GM18507 (cell line): ENCODE measurements at regions not wholly inside any gene's neighbourhood (a gene's known extent, or its start where the extent isn't known, plus 50 kb on each side); places are given as distances from the start of the nearest gene placed in this dataset.
A peak's percentile ranks its signal among the peaks of the same experiment; 100 is the strongest.
"Not testable (repeated sequence)": the region's sequence is repeated elsewhere in the genome, so short reads cannot be mapped to it uniquely, and the experiment has no call there.

Experiments used
- DNase-seq: peaks from one replicate; pipeline ENCODE4 v3.0.0; 2011; ENCODE audit warnings: low read depth; ENCODE audit not compliant: insufficient read length; ENCODE audit errors: extremely low spot score
- FAIRE-seq: peaks from 2 replicates; lab custom pipeline; 2011; peaks lifted over from hg19 to GRCh38; lab: Jason Lieb, UNC

- FAIRE-seq: no peak
- no peak for DNase-seq
Measured at GRCh38 chr18:9003406-9004100, 98.9 kb upstream of the NDUFV2 start.

GRCh38 chr18:9004308-9004707 is 98.2 kb upstream of the NDUFV2 start:
- FAIRE-seq: not testable (repeated sequence)

GRCh38 chr18:9007700-9008099 is 94.8 kb upstream of the NDUFV2 start:
- FAIRE-seq, DNase-seq: not testable (repeated sequence)

More at GRCh38 chr18:9004308-9004707, 98.2 kb upstream of the NDUFV2 start:
- not testable (repeated sequence) for DNase-seq

- no peak for FAIRE-seq
- DNase-seq: no peak
Measured at GRCh38 chr18:9008200-9008708, 94.2 kb upstream of the NDUFV2 start.

GRCh38 chr18:9008709-9009635 is 93.5 kb upstream of the NDUFV2 start:
- DNase-seq (no peak), FAIRE-seq (no peak)

GRCh38 chr18:9009703-9010488 is 92.6 kb upstream of the NDUFV2 start:
- no peak for DNase-seq
- FAIRE-seq: no peak

- no peak for DNase-seq
- FAIRE-seq: no peak
Measured at GRCh38 chr18:9011431-9011830, 91.1 kb upstream of the NDUFV2 start.

- FAIRE-seq: no peak
- no peak for DNase-seq
Measured at GRCh38 chr18:9013926-9014373, 88.5 kb upstream of the NDUFV2 start.

- FAIRE-seq: no peak
Measured at GRCh38 chr18:9015689-9016088, 86.8 kb upstream of the NDUFV2 start.

GRCh38 chr18:9016633-9017166 is 85.8 kb upstream of the NDUFV2 start:
- DNase-seq (no peak), FAIRE-seq (no peak)

More at GRCh38 chr18:9015689-9016088, 86.8 kb upstream of the NDUFV2 start:
- no peak for DNase-seq

- no peak for FAIRE-seq
- peak; percentile 22 for DNase-seq
Measured at GRCh38 chr18:9017167-9017904, 85.2 kb upstream of the NDUFV2 start.

- DNase-seq (no peak), FAIRE-seq (no peak)
Measured at GRCh38 chr18:9017905-9018227, 84.6 kb upstream of the NDUFV2 start.

- DNase-seq: no peak
- FAIRE-seq: no peak
Measured at GRCh38 chr18:9019135-9019534, 83.4 kb upstream of the NDUFV2 start.

- DNase-seq (no peak), FAIRE-seq (no peak)
Measured at GRCh38 chr18:9020221-9020620, 82.3 kb upstream of the NDUFV2 start.

GRCh38 chr18:9021458-9021857 is 81.0 kb upstream of the NDUFV2 start:
- DNase-seq: no peak
- no peak for FAIRE-seq

GRCh38 chr18:9022397-9023155 is 79.9 kb upstream of the NDUFV2 start:
- DNase-seq (no peak), FAIRE-seq (no peak)

- DNase-seq, FAIRE-seq: not testable (repeated sequence)
Measured at GRCh38 chr18:9024031-9024646, 78.4 kb upstream of the NDUFV2 start.
